ENCODE measurements at regions not wholly inside any gene's neighbourhood (a gene's known extent, or its start where the extent isn't known, plus 50 kb on each side); places are given as distances from the start of the nearest gene placed in this dataset.

DNA sequence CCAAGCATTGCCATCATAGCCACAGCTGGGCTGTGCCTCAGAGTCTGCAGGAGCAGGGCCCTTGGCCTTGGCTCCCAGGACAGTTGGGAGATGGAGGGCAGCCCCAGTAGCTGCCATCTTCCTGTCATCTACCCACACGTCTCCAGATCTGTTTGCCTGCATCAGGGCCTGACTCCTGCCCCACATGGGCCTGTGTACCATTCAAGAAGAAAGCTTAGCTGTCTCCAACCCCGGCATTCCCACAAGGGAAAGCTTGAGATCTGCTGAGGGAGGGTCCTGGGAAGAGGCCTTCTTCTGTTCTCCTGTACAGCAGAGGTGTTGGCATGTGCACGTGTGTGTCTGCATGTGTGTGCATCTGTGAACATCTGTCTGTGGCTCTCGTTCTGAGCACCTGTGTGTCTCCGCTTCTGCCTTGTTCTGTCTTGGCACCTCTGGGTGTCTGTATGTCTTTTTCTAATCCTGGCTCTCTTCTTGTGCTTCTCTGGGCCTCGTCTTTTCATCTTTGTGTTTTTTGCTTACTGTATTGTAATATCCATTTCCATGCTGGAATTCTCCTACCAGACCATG lies 122.2 kb downstream of the MRM1 start:
- TF ChIP-seq, protein P1, sequence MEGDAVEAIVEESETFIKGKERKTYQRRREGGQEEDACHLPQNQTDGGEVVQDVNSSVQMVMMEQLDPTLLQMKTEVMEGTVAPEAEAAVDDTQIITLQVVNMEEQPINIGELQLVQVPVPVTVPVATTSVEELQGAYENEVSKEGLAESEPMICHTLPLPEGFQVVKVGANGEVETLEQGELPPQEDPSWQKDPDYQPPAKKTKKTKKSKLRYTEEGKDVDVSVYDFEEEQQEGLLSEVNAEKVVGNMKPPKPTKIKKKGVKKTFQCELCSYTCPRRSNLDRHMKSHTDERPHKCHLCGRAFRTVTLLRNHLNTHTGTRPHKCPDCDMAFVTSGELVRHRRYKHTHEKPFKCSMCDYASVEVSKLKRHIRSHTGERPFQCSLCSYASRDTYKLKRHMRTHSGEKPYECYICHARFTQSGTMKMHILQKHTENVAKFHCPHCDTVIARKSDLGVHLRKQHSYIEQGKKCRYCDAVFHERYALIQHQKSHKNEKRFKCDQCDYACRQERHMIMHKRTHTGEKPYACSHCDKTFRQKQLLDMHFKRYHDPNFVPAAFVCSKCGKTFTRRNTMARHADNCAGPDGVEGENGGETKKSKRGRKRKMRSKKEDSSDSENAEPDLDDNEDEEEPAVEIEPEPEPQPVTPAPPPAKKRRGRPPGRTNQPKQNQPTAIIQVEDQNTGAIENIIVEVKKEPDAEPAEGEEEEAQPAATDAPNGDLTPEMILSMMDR (IDR thresholded peaks at IDR 0.05): no peak
- no peak for TF ChIP-seq EZH2 (IDR thresholded peaks at IDR 0.05; ENCODE audit: borderline replicate concordance, insufficient read depth, low read depth, low read length, poor library complexity, severe bottlenecking)

Data from B cell (primary cell).